ENCODE measurements at regions not wholly inside any gene's neighbourhood (a gene's known extent, or its start where the extent isn't known, plus 50 kb on each side); places are given as distances from the start of the nearest gene placed in this dataset.

GRCh38 chr12:19833775-19834501 is 394.6 kb downstream of the AEBP2 start:
- TF ChIP-seq TAF1 (IDR thresholded peaks at IDR 0.05; ENCODE audit: borderline replicate concordance, low read depth, low read length) (no peak), POLR2A (IDR thresholded peaks at IDR 0.05; ENCODE audit: low read depth, low read length) (no peak)

Measured in GM12892 (cell line).